ACC112 (cell line): ENCODE measurements at regions not wholly inside any gene's neighbourhood (a gene's known extent, or its start where the extent isn't known, plus 50 kb on each side); places are given as distances from the start of the nearest gene placed in this dataset.

Experiments used
- H2AFZ ChIP-seq: fragments of 200-600 bp; sonication (generic); one replicate; pipeline ENCODE4 v1.6.0; 2017; ENCODE audit warnings: antibody characterized with exemption, low read length; ENCODE audit not compliant: unreplicated experiment
- H3K27ac ChIP-seq: fragments of 200-600 bp; sonication (generic); 2 replicates; pipeline ENCODE4 v1.5.1; 2014; ENCODE audit warnings: low read depth, mild to moderate bottlenecking, antibody characterized with exemption, low read length, moderate library complexity
- H3K27me3 ChIP-seq: fragments of 200-600 bp; sonication (generic); 2 replicates; pipeline ENCODE4 v1.6.1; 2014; ENCODE audit warnings: mild to moderate bottlenecking, antibody characterized with exemption, low read length, moderate library complexity, mixed read lengths; ENCODE audit not compliant: insufficient read depth
- H3K36me3 ChIP-seq: fragments of 200-600 bp; sonication (generic); 2 replicates; pipeline ENCODE4 v1.6.1; 2016; ENCODE audit warnings: mild to moderate bottlenecking, antibody characterized with exemption, low read length, moderate library complexity, mixed read lengths; ENCODE audit not compliant: insufficient read depth
- H3K4me1 ChIP-seq: fragments of 200-600 bp; sonication (generic); one replicate; pipeline ENCODE4 v1.6.1; 2016; ENCODE audit warnings: low read length, mixed read lengths; ENCODE audit not compliant: insufficient read depth, unreplicated experiment, control insufficient read depth
- H3K4me3 ChIP-seq: fragments of 200-600 bp; sonication (generic); 2 replicates; pipeline ENCODE4 v1.5.1; 2014; ENCODE audit warnings: mild to moderate bottlenecking, low read depth, low read length
- H3K79me2 ChIP-seq: fragments of 200-600 bp; sonication (generic); one replicate; pipeline ENCODE4 v1.6.0; 2016; ENCODE audit warnings: low read length; ENCODE audit not compliant: control insufficient read depth, unreplicated experiment, insufficient read depth

DNA sequence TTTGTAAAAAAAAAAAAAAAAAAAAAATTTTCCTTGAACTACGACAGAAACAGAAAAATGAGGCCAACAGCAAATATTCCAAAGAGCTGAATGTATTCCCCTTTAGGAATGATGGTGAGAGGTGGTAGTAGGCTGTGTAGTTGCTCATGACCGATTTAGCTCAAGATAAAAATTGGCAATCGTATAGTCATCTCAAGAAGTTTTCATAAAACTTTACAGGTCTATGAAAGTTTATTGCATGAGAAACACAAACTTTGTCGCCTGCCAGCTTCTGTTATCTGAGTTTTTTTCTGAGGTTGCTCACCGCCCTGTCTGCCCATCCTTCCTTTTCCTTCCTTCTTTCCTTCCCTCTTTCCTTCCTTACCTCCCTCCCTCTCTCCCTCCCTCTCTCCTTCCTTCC lies 605.5 kb downstream of the BCL11B start:
- no peaks in the 10 kb centered on the region for H3K4me1 ChIP-seq
- no peak overlapping the region for H3K27ac ChIP-seq
- no peaks in the 10 kb centered on the region for H3K36me3 ChIP-seq
- H2AFZ ChIP-seq, result no peak overlapping the region
- no peaks in the 10 kb centered on the region for H3K27me3 ChIP-seq
- no peaks in the 10 kb centered on the region for H3K79me2 ChIP-seq
- no peak overlapping the region for H3K4me3 ChIP-seq

- H2AFZ ChIP-seq, result no peak overlapping the region
These were observed 590.0 kb downstream of the BCL11B start for GRCh38 chr14:98682033-98682432.

DNA sequence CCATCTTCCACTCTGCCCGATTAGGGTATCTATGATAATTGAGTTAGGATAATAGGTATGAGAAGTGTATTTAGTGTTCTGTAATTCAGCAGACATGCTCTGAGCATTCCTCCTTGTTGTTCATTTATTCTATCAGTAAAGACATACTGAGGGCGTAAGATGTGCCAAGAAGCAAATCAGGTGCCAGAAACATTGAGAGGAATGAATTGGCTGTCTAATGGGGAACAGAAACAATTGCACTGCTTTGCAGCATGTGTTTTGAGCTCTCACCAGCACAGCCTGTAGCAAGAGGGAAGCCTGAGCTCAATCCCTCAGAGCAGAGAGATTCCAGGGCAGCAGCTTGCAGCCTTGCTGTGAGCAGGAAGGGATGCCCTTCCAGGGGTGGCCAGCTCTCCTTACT lies 589.3 kb downstream of the BCL11B start:
- Histone ChIP-seq H3K4me1 (no peaks in the 10 kb centered on the region), H3K4me3 (no peak overlapping the region), H2AFZ (no peak overlapping the region), H3K27ac (no peak overlapping the region), H3K36me3 (no peaks in the 10 kb centered on the region), H3K79me2 (no peaks in the 10 kb centered on the region), H3K27me3 (no peaks in the 10 kb centered on the region)

More at GRCh38 chr14:98682033-98682432, 590.0 kb downstream of the BCL11B start:
- Histone ChIP-seq H3K36me3 (no peaks in the 10 kb centered on the region), H3K27ac (no peak overlapping the region), H3K79me2 (no peaks in the 10 kb centered on the region), H3K27me3 (no peaks in the 10 kb centered on the region), H3K4me1 (no peaks in the 10 kb centered on the region), H3K4me3 (no peak overlapping the region)

DNA sequence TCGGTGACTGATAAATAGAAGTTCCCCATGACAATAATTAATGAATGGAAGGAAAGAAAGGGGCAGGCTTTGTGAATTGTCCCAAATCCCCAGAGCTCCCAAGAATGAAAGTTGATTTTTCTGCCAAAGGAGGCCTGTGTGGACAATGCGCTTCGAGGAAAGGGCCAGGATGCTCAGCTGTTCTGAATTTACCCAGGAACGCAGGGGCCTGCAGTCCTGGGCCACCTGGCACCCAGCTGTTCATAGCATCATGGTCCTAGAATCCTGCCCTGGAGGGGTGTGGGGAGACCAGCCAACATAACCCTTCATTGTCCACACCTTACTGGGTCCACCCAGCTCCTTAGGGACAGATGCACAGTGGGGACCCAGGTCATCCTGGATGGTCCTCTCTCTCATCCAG lies 587.5 kb downstream of the BCL11B start:
- Histone ChIP-seq H2AFZ (no peak overlapping the region), H3K4me3 (no peak overlapping the region), H3K27ac (no peak overlapping the region), H3K36me3 (no peaks in the 10 kb centered on the region), H3K27me3 (no peaks in the 10 kb centered on the region), H3K79me2 (no peaks in the 10 kb centered on the region), H3K4me1 (no peaks in the 10 kb centered on the region)

DNA sequence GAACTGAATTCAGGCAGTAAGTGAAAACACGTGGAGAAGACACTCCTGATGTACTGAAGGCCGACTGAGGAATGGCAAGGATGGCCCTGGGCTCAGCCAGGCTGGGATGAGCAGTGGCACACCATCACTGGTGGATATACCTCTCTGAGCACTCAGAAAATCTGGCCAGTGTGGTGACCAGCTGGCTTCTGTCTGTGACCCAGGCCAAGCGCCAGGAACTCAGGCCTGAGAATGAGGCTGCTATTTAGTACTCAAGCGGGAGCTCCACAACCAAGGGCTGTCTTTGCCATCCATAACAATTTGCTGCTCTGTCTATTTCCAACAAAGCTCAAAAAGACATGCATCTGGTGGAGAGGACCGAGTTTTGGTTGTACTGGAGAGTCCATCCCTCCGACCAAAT lies 586.3 kb downstream of the BCL11B start:
- Histone ChIP-seq H3K36me3 (no peaks in the 10 kb centered on the region), H2AFZ (no peak overlapping the region)

GRCh38 chr14:98688446-98688845 lies 583.6 kb downstream of the BCL11B start:
- H3K27ac ChIP-seq, result no peak overlapping the region
- no peaks in the 10 kb centered on the region for H3K36me3 ChIP-seq
- H3K79me2 ChIP-seq, result no peaks in the 10 kb centered on the region
- no peak overlapping the region for H2AFZ ChIP-seq
- H3K27me3 ChIP-seq, result no peaks in the 10 kb centered on the region
- no peaks in the 10 kb centered on the region for H3K4me1 ChIP-seq
- no peak overlapping the region for H3K4me3 ChIP-seq

More for the DNA sequence above, 586.3 kb downstream of the BCL11B start:
- no peaks in the 10 kb centered on the region for H3K4me1 ChIP-seq
- H3K4me3 ChIP-seq, result no peak overlapping the region
- no peaks in the 10 kb centered on the region for H3K27me3 ChIP-seq
- no peaks in the 10 kb centered on the region for H3K79me2 ChIP-seq
- no peak overlapping the region for H3K27ac ChIP-seq

DNA sequence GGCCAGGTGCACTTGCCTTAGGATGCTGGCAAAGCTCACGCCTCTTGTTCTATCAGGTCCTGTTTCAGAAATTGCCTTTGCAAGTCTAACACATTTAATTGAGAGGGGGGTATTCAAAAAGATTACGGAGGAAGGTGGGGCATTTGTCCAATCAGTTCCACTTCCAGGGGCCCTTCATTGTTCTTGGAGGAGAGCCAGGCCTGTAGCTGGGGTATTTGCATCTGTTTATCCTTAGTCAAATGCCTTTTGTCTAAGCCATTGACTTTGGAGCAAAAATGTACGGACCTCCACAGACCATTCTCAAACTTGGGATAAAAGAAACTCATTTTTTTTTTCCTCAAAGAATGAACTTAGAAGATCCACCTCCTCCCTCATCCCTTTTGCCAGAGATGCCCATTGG lies 582.0 kb downstream of the BCL11B start:
- Histone ChIP-seq H3K27me3 (no peaks in the 10 kb centered on the region), H3K27ac (no peak overlapping the region), H3K36me3 (no peaks in the 10 kb centered on the region)

DNA sequence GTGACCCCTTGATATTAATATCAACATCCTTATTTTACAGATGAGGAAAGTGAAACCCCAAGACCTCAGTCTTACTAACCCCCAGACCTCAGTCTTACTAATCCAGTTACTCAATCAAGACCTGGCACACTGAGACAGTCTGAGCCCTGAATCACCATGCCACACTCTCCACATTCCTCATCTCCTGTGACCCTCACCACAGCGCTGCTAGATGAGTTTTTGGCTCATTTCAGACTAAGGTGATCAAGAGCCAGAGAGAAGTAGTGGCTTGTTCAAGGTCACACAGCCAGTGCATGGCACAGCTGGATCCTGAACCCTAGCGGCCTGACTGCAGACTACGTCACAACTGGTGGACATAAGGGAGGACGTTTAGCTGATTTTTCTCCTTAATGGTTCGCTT lies 579.2 kb downstream of the BCL11B start:
- Histone ChIP-seq H3K4me3 (no peak overlapping the region), H3K4me1 (no peaks in the 10 kb centered on the region), H3K36me3 (no peaks in the 10 kb centered on the region), H3K27ac (no peak overlapping the region), H2AFZ (no peak overlapping the region), H3K27me3 (no peaks in the 10 kb centered on the region), H3K79me2 (no peaks in the 10 kb centered on the region)

More for the DNA sequence above, 582.0 kb downstream of the BCL11B start:
- Histone ChIP-seq H2AFZ (no peak overlapping the region), H3K4me3 (no peak overlapping the region), H3K4me1 (no peaks in the 10 kb centered on the region), H3K79me2 (no peaks in the 10 kb centered on the region)

- Histone ChIP-seq H3K4me1 (no peaks in the 10 kb centered on the region), H3K79me2 (no peaks in the 10 kb centered on the region), H3K36me3 (no peaks in the 10 kb centered on the region), H3K27ac (no peak overlapping the region), H2AFZ (no peak overlapping the region), H3K4me3 (no peak overlapping the region), H3K27me3 (no peaks in the 10 kb centered on the region)
These were observed 577.5 kb downstream of the BCL11B start for GRCh38 chr14:98694541-98694940.

DNA sequence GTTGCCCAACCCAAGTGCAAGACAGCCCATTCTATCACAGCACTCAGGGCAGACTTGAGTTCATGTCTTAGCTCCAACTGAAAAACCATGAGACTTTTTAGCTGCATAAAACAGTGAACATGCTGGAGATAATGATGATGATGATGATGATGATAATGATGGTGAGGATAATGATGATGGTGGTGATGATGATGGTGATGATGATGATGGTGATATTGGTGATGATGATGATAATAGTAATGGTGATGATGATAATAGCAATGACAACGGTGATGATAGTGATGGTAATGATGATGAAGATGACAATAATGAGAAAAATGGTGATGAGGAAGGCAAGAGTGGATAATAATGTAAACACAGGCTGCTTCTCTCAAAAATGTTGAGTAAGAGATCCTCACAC lies 576.2 kb downstream of the BCL11B start:
- Histone ChIP-seq H3K36me3 (no peaks in the 10 kb centered on the region), H3K79me2 (no peaks in the 10 kb centered on the region), H3K27ac (no peak overlapping the region), H3K4me1 (no peaks in the 10 kb centered on the region), H2AFZ (no peak overlapping the region), H3K27me3 (no peaks in the 10 kb centered on the region), H3K4me3 (no peak overlapping the region)

- H3K36me3 ChIP-seq, result no peaks in the 10 kb centered on the region
- H3K4me1 ChIP-seq, result no peaks in the 10 kb centered on the region
- no peaks in the 10 kb centered on the region for H3K27me3 ChIP-seq
- no peak overlapping the region for H3K27ac ChIP-seq
- no peak overlapping the region for H2AFZ ChIP-seq
- no peaks in the 10 kb centered on the region for H3K79me2 ChIP-seq
- no peak overlapping the region for H3K4me3 ChIP-seq
These were observed 573.7 kb downstream of the BCL11B start for GRCh38 chr14:98698341-98698740.
